ENCODE measurements at regions not wholly inside any gene's neighbourhood (a gene's known extent, or its start where the extent isn't known, plus 50 kb on each side); places are given as distances from the start of the nearest gene placed in this dataset.

DNA sequence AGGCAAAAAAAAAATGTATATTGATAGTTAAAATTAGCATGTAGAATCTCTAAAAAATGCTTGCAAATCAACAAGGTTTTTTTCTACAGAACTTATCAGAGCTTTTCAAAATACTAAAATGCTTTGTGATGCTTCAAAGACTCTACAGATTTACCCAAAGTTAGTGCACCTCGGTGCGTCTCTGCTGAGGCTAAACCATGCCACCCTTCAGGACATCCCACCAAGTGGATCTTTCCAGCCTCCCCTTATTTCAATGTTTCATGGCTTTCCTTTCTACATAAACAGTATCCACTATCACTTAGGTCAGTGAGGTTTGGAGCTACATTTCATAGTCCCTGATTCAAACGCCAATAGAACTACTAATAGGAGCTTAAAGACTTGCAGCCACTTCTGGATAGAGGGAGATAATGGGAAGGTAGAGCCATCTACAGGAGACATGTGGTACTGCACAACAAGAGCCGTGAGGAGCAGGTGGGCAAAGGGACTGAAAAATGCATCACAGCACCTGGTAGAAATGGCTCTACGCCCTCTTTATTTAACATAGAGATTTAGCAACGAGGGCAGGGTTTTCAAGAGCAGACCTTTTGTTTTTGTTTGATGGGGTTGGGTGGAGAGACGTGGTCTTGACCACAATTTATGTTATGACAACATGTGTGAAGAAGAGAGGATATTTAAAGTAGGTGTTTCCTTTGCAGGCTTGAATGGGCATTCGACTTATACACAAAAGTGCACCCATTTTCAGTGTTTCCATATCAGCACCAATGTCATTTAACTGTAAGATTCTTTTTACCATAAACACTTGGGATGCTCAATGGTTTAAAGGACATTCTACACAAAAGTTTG is 56.1 kb upstream of the SLC35G4 start:
- no peak overlapping the region for H3K4me3 ChIP-seq
- no peaks in the 10 kb centered on the region for H3K9me3 ChIP-seq
- H3K4me1 ChIP-seq, result no peaks in the 10 kb centered on the region
- no peaks in the 10 kb centered on the region for H3K36me3 ChIP-seq
- peaks cover 0 to 6% (median 0%) of the 10 kb centered on the region in 3 donors for H3K27me3 ChIP-seq
- WGBS, 5 donors, result 27 to 33% (median 30%) methylated on average over 8 of the region's 8 CpGs
- DNase-seq, result peak in 1 of 2 donors; percentile 78
- TF ChIP-seq, protein P1, sequence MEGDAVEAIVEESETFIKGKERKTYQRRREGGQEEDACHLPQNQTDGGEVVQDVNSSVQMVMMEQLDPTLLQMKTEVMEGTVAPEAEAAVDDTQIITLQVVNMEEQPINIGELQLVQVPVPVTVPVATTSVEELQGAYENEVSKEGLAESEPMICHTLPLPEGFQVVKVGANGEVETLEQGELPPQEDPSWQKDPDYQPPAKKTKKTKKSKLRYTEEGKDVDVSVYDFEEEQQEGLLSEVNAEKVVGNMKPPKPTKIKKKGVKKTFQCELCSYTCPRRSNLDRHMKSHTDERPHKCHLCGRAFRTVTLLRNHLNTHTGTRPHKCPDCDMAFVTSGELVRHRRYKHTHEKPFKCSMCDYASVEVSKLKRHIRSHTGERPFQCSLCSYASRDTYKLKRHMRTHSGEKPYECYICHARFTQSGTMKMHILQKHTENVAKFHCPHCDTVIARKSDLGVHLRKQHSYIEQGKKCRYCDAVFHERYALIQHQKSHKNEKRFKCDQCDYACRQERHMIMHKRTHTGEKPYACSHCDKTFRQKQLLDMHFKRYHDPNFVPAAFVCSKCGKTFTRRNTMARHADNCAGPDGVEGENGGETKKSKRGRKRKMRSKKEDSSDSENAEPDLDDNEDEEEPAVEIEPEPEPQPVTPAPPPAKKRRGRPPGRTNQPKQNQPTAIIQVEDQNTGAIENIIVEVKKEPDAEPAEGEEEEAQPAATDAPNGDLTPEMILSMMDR (IDR thresholded peaks at IDR 0.05), result peak in 4 of 7 experiments; percentile 57 to 82 (median 70)
- no peak for TF ChIP-seq POLR2A (IDR thresholded peaks at IDR 0.05)
- no peak overlapping the region for H3K27ac ChIP-seq
- intact Hi-C loops (cut with DNase I; ENCODE audit: low total_unique reads), result no loop called here

DNA sequence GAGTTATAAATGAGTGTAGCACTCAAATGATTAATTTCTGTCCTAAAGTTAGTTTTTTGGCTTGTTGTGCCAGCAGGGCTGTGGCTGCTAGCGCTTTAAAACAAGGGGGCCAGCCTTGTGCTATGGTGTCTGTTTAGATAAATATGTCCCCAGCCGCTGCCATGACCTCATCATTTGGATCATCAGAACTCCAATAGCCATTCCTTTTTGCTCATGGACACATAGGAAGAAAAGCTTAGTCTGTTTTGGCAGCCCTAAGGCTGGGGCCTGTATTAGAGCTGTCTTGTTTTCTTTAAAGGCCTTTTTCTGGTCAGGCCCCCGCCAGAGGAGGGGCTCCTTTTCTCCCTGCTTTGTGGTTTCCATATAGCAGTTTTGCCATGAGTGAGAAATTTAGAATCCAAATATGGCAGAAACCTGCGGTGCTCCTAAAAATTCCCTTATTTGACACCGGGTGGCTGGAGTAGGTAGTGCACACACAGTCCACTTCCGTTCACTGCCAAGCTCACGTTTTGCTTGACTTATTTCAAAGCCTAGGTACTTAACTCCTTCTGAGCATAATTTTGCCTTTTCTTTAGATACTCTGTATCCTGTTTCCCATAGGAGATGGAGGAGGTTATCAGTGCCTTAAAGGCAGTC is 60.4 kb upstream of the SLC35G4 start:
- TF ChIP-seq EP300 (IDR thresholded peaks at IDR 0.05) (no peak), POLR2A (IDR thresholded peaks at IDR 0.05) (no peak), POLR2AphosphoS5 (IDR thresholded peaks at IDR 0.05) (no peak)
- TF ChIP-seq, protein P1 (IDR thresholded peaks at IDR 0.05), result no peak
- 67 to 71% (median 70%) methylated on average over 7 of the region's 7 CpGs for WGBS, 5 donors
- no peaks in the 10 kb centered on the region for H3K27me3 ChIP-seq
- no peak overlapping the region for H3K27ac ChIP-seq
- peaks cover 0 to 17% (median 15%) of the 10 kb centered on the region in 4 donors for H3K9me3 ChIP-seq
- peak in 1 of 2 donors; percentile 80 for DNase-seq
- no peaks in the 10 kb centered on the region for H3K36me3 ChIP-seq
- intact Hi-C loops (cut with DNase I; ENCODE audit: low total_unique reads), result no loop called here
- H3K4me1 ChIP-seq, result no peaks in the 10 kb centered on the region
- H3K4me3 ChIP-seq, result no peak overlapping the region

DNA sequence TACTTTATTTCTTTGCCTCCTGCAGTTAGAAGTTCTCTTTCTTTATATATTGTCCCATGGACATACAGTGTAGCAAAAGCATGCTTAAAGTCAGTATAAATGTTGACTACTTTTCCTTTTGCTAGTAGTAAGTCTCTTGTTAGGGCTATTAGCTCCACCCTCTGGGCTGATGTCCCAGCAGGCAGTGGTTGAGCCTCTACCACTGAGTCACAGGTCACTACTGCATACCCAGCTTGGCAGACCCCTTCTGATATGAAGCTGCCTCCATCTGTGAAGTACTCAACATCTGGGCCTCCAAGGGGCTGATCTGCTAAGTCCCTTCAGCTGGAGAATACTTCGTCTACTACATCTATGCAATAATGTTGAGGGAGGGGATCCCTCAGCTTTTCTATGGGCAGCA is 61.0 kb upstream of the SLC35G4 start:
- Histone ChIP-seq H3K36me3 (no peaks in the 10 kb centered on the region), H3K27me3 (no peaks in the 10 kb centered on the region), H3K4me3 (no peak overlapping the region), H3K4me1 (no peaks in the 10 kb centered on the region), H3K27ac (no peak overlapping the region), H3K9me3 (peaks cover 0 to 23% (median 18%) of the 10 kb centered on the region in 4 donors)
- peak in 1 of 2 donors; percentile 63 for DNase-seq
- TF ChIP-seq EP300 (IDR thresholded peaks at IDR 0.05) (no peak), POLR2AphosphoS5 (IDR thresholded peaks at IDR 0.05) (no peak), POLR2A (IDR thresholded peaks at IDR 0.05) (no peak)
- TF ChIP-seq, protein P1 (IDR thresholded peaks at IDR 0.05), result no peak
- intact Hi-C loops (cut with DNase I; ENCODE audit: low total_unique reads), result no loop called here
- WGBS, 5 donors, result 46 to 82% (median 61%) methylated on average over 1 of the region's 1 CpG

DNA sequence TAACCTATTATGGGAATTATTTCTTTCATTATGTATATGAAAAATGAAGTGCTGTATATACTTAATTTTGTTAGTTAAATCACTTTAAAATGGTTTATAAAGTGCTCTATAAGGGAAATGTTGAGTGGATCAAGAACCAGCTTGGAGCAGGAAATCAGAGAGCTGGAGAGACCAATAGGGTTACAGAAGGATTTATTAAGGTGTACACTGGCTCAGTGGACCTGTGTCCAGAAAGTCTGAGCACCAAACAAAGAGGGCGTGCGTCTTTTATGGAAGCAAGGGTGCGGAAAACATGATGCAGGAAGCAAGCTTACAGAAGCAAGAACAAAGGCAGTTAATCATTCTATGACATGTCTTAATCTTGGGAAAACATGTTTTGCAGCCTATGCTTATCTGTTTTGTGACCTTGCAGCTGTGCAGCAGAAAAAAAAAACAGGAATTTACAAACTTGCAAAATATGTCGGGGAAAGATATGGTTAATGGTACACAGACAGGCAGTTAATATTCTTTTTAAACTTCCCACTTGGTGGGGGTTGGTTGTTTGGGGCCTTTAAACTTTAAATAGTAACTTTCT is 65.2 kb upstream of the SLC35G4 start:
- intact Hi-C loops (cut with DNase I; ENCODE audit: low total_unique reads), result no loop called here
- Histone ChIP-seq H3K4me3 (no peak overlapping the region), H3K27ac (no peak overlapping the region), H3K36me3 (no peaks in the 10 kb centered on the region), H3K9me3 (peaks cover 0 to 29% (median 21%) of the 10 kb centered on the region in 4 donors), H3K4me1 (no peaks in the 10 kb centered on the region), H3K27me3 (no peaks in the 10 kb centered on the region)
- DNase-seq, result no peak
- TF ChIP-seq EP300 (IDR thresholded peaks at IDR 0.05) (no peak), POLR2AphosphoS5 (IDR thresholded peaks at IDR 0.05) (no peak), POLR2A (IDR thresholded peaks at IDR 0.05) (no peak)
- TF ChIP-seq, protein P1 (IDR thresholded peaks at IDR 0.05), result no peak
- 71 to 84% (median 74%) methylated on average over 4 of the region's 4 CpGs for WGBS, 5 donors
